Gastroesophageal sphincter (tissue), 4 donors: ENCODE measurements at regions not wholly inside any gene's neighbourhood (a gene's known extent, or its start where the extent isn't known, plus 50 kb on each side); places are given as distances from the start of the nearest gene placed in this dataset.

ENCODE experiments used
- ATAC-seq: fragments of 150-250 bp; one replicate; pipeline ENCODE4 v1.9.1; 2016; ENCODE audit warnings: mild to moderate bottlenecking, moderate library complexity
- H3K27ac ChIP-seq, 4 donors: fragments of 200-600 bp; sonication (generic) in 3 of 4; 1 replicate in 3 of 4; 2 replicates in 1 of 4; pipeline ENCODE4 v1.5.1; 2016 to 2019
- H3K27me3 ChIP-seq: fragments of 200-600 bp; sonication (generic); one replicate; pipeline ENCODE4 v1.5.1; 2019
- H3K36me3 ChIP-seq, 2 donors: fragments of 200-600 bp; sonication (generic); one replicate each; pipeline ENCODE4 v1.5.1; 2019; ENCODE audit warnings: control low read depth in 1 of 2
- H3K4me1 ChIP-seq, 3 donors: fragments of 200-600 bp; sonication (generic); 1 replicate in 2 of 3; 2 replicates in 1 of 3; pipeline ENCODE4 v1.5.1; 2016 to 2019; ENCODE audit warnings: control low read depth in 2 of 3
- H3K4me3 ChIP-seq, 2 donors: fragments of 200-600 bp; sonication (generic); one replicate each; pipeline ENCODE4 v1.5.1; 2019; ENCODE audit warnings: mild to moderate bottlenecking in 1 of 2, moderate library complexity in 1 of 2
- H3K9me3 ChIP-seq, 3 donors: fragments of 200-600 bp; sonication (generic); one replicate each; pipeline ENCODE4 v1.5.1; 2017 to 2019; ENCODE audit warnings: control low read depth in 2 of 3
- CTCF ChIP-seq, 4 experiments: fragments of 200-600 bp in 2 of 4; fragments of 450-650 bp in 2 of 4; sonication (generic) in 1 of 4; IDR thresholded peaks; one replicate each; pipeline ENCODE4 v1.5.1; 2017 to 2019; ENCODE audit warnings: antibody characterized with exemption in 4 of 4, mild to moderate bottlenecking in 2 of 4, moderate library complexity in 2 of 4
- EP300 ChIP-seq: sonication (generic); formaldehyde crosslinking; IDR thresholded peaks from one replicate; pipeline ENCODE4 v1.6.1; 2017; ENCODE audit warnings: antibody characterized with exemption, mild to moderate bottlenecking
- POLR2A ChIP-seq, 2 donors: fragments of 450-650 bp; IDR thresholded peaks; one replicate each; pipeline ENCODE4 v1.6.1; 2017; ENCODE audit warnings: antibody characterized with exemption in 2 of 2, mild to moderate bottlenecking in 2 of 2, moderate library complexity in 1 of 2
- POLR2AphosphoS5 ChIP-seq: sonication (generic); formaldehyde crosslinking; IDR thresholded peaks from one replicate; pipeline ENCODE4 v1.6.1; 2017; ENCODE audit warnings: antibody characterized with exemption
- WGBS, 2 donors: methylation state at CpG; one replicate each; pipeline ENCODE4 v1.1.5; 2018; ENCODE audit warnings: low coverage in 1 of 2; 5-methylcytosine and 5-hydroxymethylcytosine counted together

GRCh38 chr15:46127361-46127874 lies 492.6 kb downstream of the SQOR start:
- ATAC-seq = no peak
- no peaks in the 10 kb centered on the region for H3K4me1 ChIP-seq
- 61 to 64% methylated on average over 3 of the region's 3 CpGs for WGBS, 2 donors
- H3K36me3 ChIP-seq = no peaks in the 10 kb centered on the region
- peaks cover 0 to 24% (median 0%) of the 10 kb centered on the region in 3 donors for H3K9me3 ChIP-seq
- H3K27ac ChIP-seq = no peak overlapping the region
- no peaks in the 10 kb centered on the region for H3K27me3 ChIP-seq
- no peak for TF ChIP-seq CTCF (IDR thresholded peaks at IDR 0.05)
- no peak for TF ChIP-seq EP300
- no peak for TF ChIP-seq POLR2A (IDR thresholded peaks at IDR 0.05)
- TF ChIP-seq POLR2AphosphoS5 = no peak
- H3K4me3 ChIP-seq = no peak overlapping the region

DNA sequence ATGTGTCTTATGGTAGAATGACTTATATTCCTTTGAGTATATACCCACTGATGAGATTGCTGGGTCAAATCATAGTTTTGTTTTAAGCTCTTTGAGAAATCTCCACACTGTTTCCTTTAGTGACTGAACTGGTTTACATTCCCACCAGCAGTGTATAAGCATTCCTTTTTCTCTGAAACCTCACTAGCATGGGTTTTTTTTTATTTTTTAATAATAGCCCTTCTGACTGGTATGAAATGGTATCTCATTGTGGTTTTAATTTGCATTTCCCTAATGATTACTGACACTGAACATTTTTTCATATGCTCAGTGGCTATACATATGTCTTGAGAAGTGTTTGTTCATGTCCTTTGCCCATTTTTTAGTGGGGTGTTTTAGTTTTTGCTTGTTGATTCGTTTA lies 494.3 kb downstream of the SQOR start:
- H3K36me3 ChIP-seq = no peaks in the 10 kb centered on the region
- no peaks in the 10 kb centered on the region for H3K4me1 ChIP-seq
- no peak overlapping the region for H3K27ac ChIP-seq
- WGBS, 2 donors = 40 to 92% methylated on average over 1 of the region's 1 CpG
- peaks cover 0 to 19% (median 0%) of the 10 kb centered on the region in 3 donors for H3K9me3 ChIP-seq
- no peaks in the 10 kb centered on the region for H3K27me3 ChIP-seq
- ATAC-seq = no peak
- H3K4me3 ChIP-seq = no peak overlapping the region
- no peak for TF ChIP-seq CTCF (IDR thresholded peaks at IDR 0.05)
- no peak for TF ChIP-seq EP300

DNA sequence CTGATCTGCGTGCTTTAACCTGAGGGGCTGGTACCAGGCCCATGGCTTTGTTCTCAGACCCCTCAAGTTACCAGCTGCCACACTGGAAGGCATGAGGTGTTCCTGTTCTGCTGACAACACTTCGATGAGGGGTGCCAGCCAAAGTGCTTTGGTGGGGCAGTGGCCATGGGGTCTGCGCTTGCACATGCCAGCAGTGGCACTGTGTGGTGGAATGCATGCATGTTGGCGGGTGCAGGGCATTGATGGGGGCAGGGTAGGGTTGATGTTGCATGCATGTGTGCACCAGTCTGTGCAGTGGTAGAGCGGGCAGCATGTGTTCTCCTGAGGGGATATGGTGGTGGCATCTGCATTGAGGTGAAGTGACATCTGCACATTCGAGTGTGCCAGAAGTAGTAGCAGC lies 497.0 kb downstream of the SQOR start:
- Histone ChIP-seq H3K4me3 (no peak overlapping the region), H3K36me3 (no peaks in the 10 kb centered on the region), H3K27ac (no peak overlapping the region), H3K27me3 (no peaks in the 10 kb centered on the region), H3K9me3 (peaks cover 0 to 28% (median 0%) of the 10 kb centered on the region in 3 donors), H3K4me1 (no peaks in the 10 kb centered on the region)
- TF ChIP-seq EP300 (no peak), POLR2A (IDR thresholded peaks at IDR 0.05) (no peak), POLR2AphosphoS5 (no peak), CTCF (IDR thresholded peaks at IDR 0.05) (no peak)
- ATAC-seq = no peak
- 88 to 92% methylated on average over 2 to 3 of the region's 6 CpGs for WGBS, 2 donors

- no peaks in the 10 kb centered on the region for H3K4me1 ChIP-seq
- H3K27me3 ChIP-seq = no peaks in the 10 kb centered on the region
- no peaks in the 10 kb centered on the region for H3K36me3 ChIP-seq
- ATAC-seq = no peak
- H3K4me3 ChIP-seq = no peak overlapping the region
- peaks cover 0 to 19% (median 0%) of the 10 kb centered on the region in 3 donors for H3K9me3 ChIP-seq
- H3K27ac ChIP-seq = no peak overlapping the region
- WGBS, 2 donors = 67 to 94% methylated on average over 2 of the region's 2 CpGs
- TF ChIP-seq POLR2AphosphoS5 (no peak), POLR2A (IDR thresholded peaks at IDR 0.05) (no peak), EP300 (no peak), CTCF (IDR thresholded peaks at IDR 0.05) (no peak)
Measured at GRCh38 chr15:46137443-46137842, 502.6 kb downstream of the SQOR start.

DNA sequence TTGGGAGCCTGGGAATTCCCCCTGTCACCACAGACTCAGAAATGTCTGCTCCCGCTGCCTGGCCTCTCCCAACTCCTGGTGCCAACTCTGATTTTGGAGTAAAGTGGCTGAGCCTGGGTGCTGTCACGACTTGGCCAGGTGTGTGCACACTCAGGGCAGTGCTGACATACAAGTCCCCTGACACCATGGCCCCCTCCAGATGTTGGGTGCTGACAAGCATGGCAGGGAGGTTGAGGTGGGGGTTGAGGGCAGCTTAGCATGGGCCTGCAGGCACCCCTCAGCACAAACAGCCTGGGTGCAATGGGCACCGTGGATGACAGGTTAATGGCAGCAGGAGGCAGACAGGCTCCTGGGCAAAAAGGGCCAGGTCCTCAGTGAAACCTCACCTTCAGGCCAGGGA lies 511.2 kb downstream of the SQOR start:
- H3K9me3 ChIP-seq = peaks cover 0 to 11% (median 0%) of the 10 kb centered on the region in 3 donors
- WGBS, 2 donors = 100% methylated on average over 1 of the region's 3 CpGs; no CpG with 5 or more reads in 1 of the 2 donors
- H3K27ac ChIP-seq = no peak overlapping the region
- no peak for TF ChIP-seq POLR2AphosphoS5
- TF ChIP-seq POLR2A (IDR thresholded peaks at IDR 0.05) = no peak
- no peak for TF ChIP-seq EP300
- no peak for TF ChIP-seq CTCF (IDR thresholded peaks at IDR 0.05)
- H3K4me3 ChIP-seq = no peak overlapping the region
- ATAC-seq = no peak
- no peaks in the 10 kb centered on the region for H3K27me3 ChIP-seq
- no peaks in the 10 kb centered on the region for H3K36me3 ChIP-seq
- no peaks in the 10 kb centered on the region for H3K4me1 ChIP-seq
